H1 (cell line): ENCODE measurements at regions not wholly inside any gene's neighbourhood (a gene's known extent, or its start where the extent isn't known, plus 50 kb on each side); places are given as distances from the start of the nearest gene placed in this dataset.

Experiments
- CTCF ChIA-PET: fragments of 300-600 bp; sonication (Branson Sonifier 250); formaldehyde crosslinking; loops from one replicate; lab custom pipeline; 2021; ENCODE audit not compliant: partially characterized antibody; lab: Charles Lee
- POLR2A ChIA-PET: fragments of 300-600 bp; sonication (Branson Sonifier 250); formaldehyde crosslinking; loops from one replicate; lab custom pipeline; 2021; ENCODE audit warnings: inconsistent platforms; ENCODE audit not compliant: partially characterized antibody; lab: Charles Lee
- DNase-seq, 2 experiments: peaks; one replicate each; pipeline versions ENCODE4 v3.0.0 to v3.0.0-alpha.2; 2010 to 2022; ENCODE audit warnings: low spot score in 2 of 2, low read depth in 1 of 2, mixed read lengths in 1 of 2
- FAIRE-seq: peaks from 2 replicates; lab custom pipeline; 2011; peaks lifted over from hg19 to GRCh38; lab: Jason Lieb, UNC
- H2AFZ ChIP-seq: 2 replicates; pipeline ENCODE4 v1.8.1; 2012; ENCODE audit warnings: low read length, inconsistent platforms
- H2AK5ac ChIP-seq: 2 replicates; pipeline ENCODE4 v1.6.1; 2013; ENCODE audit warnings: low read depth, low read length
- H2BK120ac ChIP-seq: replicated peaks from 2 replicates; pipeline ENCODE3; 2013; ENCODE audit warnings: low read depth, low read length, inconsistent platforms
- H2BK12ac ChIP-seq: 2 replicates; pipeline ENCODE4 v1.6.1; 2013; ENCODE audit warnings: low read depth, low read length
- H2BK15ac ChIP-seq: 2 replicates; pipeline ENCODE4 v1.6.1; 2013; ENCODE audit warnings: low read length
- H2BK20ac ChIP-seq: 2 replicates; pipeline ENCODE4 v1.6.1; 2013; ENCODE audit warnings: low read length
- H2BK5ac ChIP-seq: 2 replicates; pipeline ENCODE4 v1.6.1; 2013; ENCODE audit warnings: low read depth, low read length
- H3K14ac ChIP-seq: 2 replicates; pipeline ENCODE4 v1.6.1; 2013; ENCODE audit warnings: inconsistent platforms; ENCODE audit not compliant: insufficient read length
- H3K18ac ChIP-seq: 2 replicates; pipeline ENCODE4 v1.6.1; 2013; ENCODE audit warnings: low read length; ENCODE audit errors: extremely low read depth
- H3K23ac ChIP-seq: 2 replicates; pipeline ENCODE4 v1.6.1; 2013; ENCODE audit warnings: inconsistent platforms; ENCODE audit not compliant: insufficient read length
- H3K23me2 ChIP-seq: 2 replicates; pipeline ENCODE4 v1.6.1; 2013; ENCODE audit warnings: low read depth, low read length
- H3K27ac ChIP-seq: 2 replicates; pipeline ENCODE4 v1.6.1; 2011; ENCODE audit warnings: low read depth, low read length, inconsistent platforms
- H3K27me3 ChIP-seq, 4 experiments: replicated peaks in 1 of 4; 1 replicate in 1 of 4; 2 replicates in 3 of 4; pipeline versions ENCODE4 v1.6.1 to v1.8.1; 2011 to 2013; ENCODE audit warnings: low read length in 3 of 4, mild to moderate bottlenecking in 3 of 4, inconsistent platforms in 2 of 4, mixed read lengths in 2 of 4, moderate library complexity in 1 of 4; ENCODE audit not compliant: control insufficient read depth in 3 of 4, insufficient read depth in 3 of 4; ENCODE audit errors: extremely low read depth in 1 of 4
- H3K36me3 ChIP-seq, 4 experiments: 2 replicates each; pipeline versions ENCODE4 v1.6.1 to v1.8.1; 2011 to 2013; ENCODE audit warnings: mild to moderate bottlenecking in 4 of 4, low read length in 3 of 4, moderate library complexity in 2 of 4, control low read depth in 1 of 4, inconsistent platforms in 1 of 4; ENCODE audit not compliant: insufficient read depth in 4 of 4, control insufficient read depth in 2 of 4
- H3K4ac ChIP-seq: replicated peaks from 2 replicates; pipeline ENCODE3; 2013; ENCODE audit warnings: low read length, low read depth, mixed read lengths, inconsistent platforms; ENCODE audit not compliant: insufficient read length
- H3K4me1 ChIP-seq, 4 experiments: replicated peaks in 1 of 4; 1 replicate in 1 of 4; 2 replicates in 3 of 4; pipeline versions ENCODE4 v1.6.1 to v1.8.1; 2011 to 2013; ENCODE audit warnings: low read length in 3 of 4, inconsistent platforms in 2 of 4, mixed read lengths in 1 of 4; ENCODE audit not compliant: insufficient read depth in 4 of 4, control insufficient read depth in 3 of 4
- H3K4me2 ChIP-seq, 2 experiments: 2 replicates each; pipeline versions ENCODE4 v1.6.1 to v1.8.1; 2011 to 2013; ENCODE audit warnings: low read depth in 2 of 2, low read length in 2 of 2, control low read depth in 1 of 2, inconsistent platforms in 1 of 2, mild to moderate bottlenecking in 1 of 2; ENCODE audit not compliant: insufficient read depth in 1 of 2
- H3K4me3 ChIP-seq, 4 experiments: fragments of 200-600, 300-600 bp in 1 of 4; sonication (generic), shearing (Covaris generic), sonication (Bioruptor Twin) in 1 of 4; 2 replicates each; pipeline versions ENCODE4 v1.5.1 to v1.8.1; 2011 to 2016; ENCODE audit warnings: low read length in 4 of 4, low read depth in 3 of 4, control low read depth in 2 of 4, inconsistent platforms in 2 of 4, mild to moderate bottlenecking in 2 of 4, mixed read lengths in 1 of 4, moderate library complexity in 1 of 4; ENCODE audit not compliant: insufficient read depth in 2 of 4; ENCODE audit errors: extremely low read depth in 1 of 4
- H3K56ac ChIP-seq: replicated peaks from 2 replicates; pipeline ENCODE3; 2013; ENCODE audit warnings: low read depth, mild to moderate bottlenecking, mixed read lengths, low read length, inconsistent platforms; ENCODE audit not compliant: insufficient read length
- H3K79me1 ChIP-seq: 2 replicates; pipeline ENCODE4 v1.6.1; 2013; ENCODE audit warnings: low read depth, low read length, control low read depth
- H3K79me2 ChIP-seq, 2 experiments: 2 replicates each; pipeline versions ENCODE4 v1.6.1 to v1.8.1; 2012 to 2013; ENCODE audit warnings: low read length in 2 of 2, mild to moderate bottlenecking in 2 of 2, inconsistent platforms in 1 of 2; ENCODE audit not compliant: insufficient read depth in 2 of 2, control insufficient read depth in 1 of 2
- H3K9ac ChIP-seq, 4 experiments: replicated peaks in 1 of 4; 1 replicate in 1 of 4; 2 replicates in 3 of 4; pipeline versions ENCODE4 v1.6.1 to v1.8.1; 2011 to 2013; ENCODE audit warnings: low read depth in 3 of 4, low read length in 3 of 4, control low read depth in 2 of 4, mild to moderate bottlenecking in 2 of 4, moderate library complexity in 2 of 4, inconsistent platforms in 1 of 4; ENCODE audit errors: extremely low read depth in 1 of 4
- H3K9me3 ChIP-seq, 2 experiments: 2 replicates each; pipeline versions ENCODE4 v1.6.1 to v1.8.1; 2012 to 2013; ENCODE audit warnings: mild to moderate bottlenecking in 2 of 2, moderate library complexity in 2 of 2, control low read depth in 1 of 2, inconsistent platforms in 1 of 2, low read depth in 1 of 2, low read length in 1 of 2, mixed read lengths in 1 of 2; ENCODE audit not compliant: insufficient read depth in 2 of 2
- H4K20me1 ChIP-seq, 2 experiments: replicated peaks in 1 of 2; 2 replicates each; pipeline versions ENCODE3 to v1.8.1; 2011 to 2013; ENCODE audit warnings: inconsistent platforms in 2 of 2, low read length in 2 of 2, mild to moderate bottlenecking in 1 of 2; ENCODE audit not compliant: insufficient read depth in 2 of 2, control insufficient read depth in 1 of 2
- H4K5ac ChIP-seq: 2 replicates; pipeline ENCODE4 v1.6.1; 2013; ENCODE audit warnings: low read length, low read depth, mixed read lengths, inconsistent platforms; ENCODE audit not compliant: insufficient read length
- H4K8ac ChIP-seq: 2 replicates; pipeline ENCODE4 v1.8.0; 2013; ENCODE audit warnings: mild to moderate bottlenecking, moderate library complexity, low read length, inconsistent platforms; ENCODE audit not compliant: insufficient read depth; ENCODE audit errors: extremely low read depth
- H4K91ac ChIP-seq: replicated peaks from 2 replicates; pipeline ENCODE3; 2013; ENCODE audit warnings: low read length, mixed read lengths, inconsistent platforms; ENCODE audit not compliant: insufficient read length
- HDAC6 ChIP-seq: IDR thresholded peaks from one replicate; pipeline ENCODE4 v1.7.1; 2012; ENCODE audit warnings: low read depth, mild to moderate bottlenecking, inconsistent platforms, low read length, moderate library complexity
- KDM4A ChIP-seq: IDR thresholded peaks from one replicate; pipeline ENCODE4 v1.7.1; 2012; ENCODE audit warnings: low read depth, mild to moderate bottlenecking, moderate library complexity, low read length, inconsistent platforms; ENCODE audit not compliant: severe bottlenecking
- RNF2 ChIP-seq: fragments of 200-900, 300-1000 bp; sonication (generic); IDR thresholded peaks from 2 replicates; pipeline ENCODE4 v1.7.1; 2016; ENCODE audit warnings: borderline replicate concordance, low read depth, mild to moderate bottlenecking, antibody characterized with exemption, low read length; ENCODE audit not compliant: poor library complexity, severe bottlenecking; ENCODE audit errors: missing control alignments
- SP4 ChIP-seq: IDR thresholded peaks from 2 replicates; pipeline ENCODE4 v1.6.1; 2012; ENCODE audit warnings: low read length, inconsistent platforms
- WGBS, 2 experiments: shearing (Covaris generic) in 1 of 2; methylation state at CpG; one replicate each; pipeline versions ENCODE4 v1.1.6 to v1.1.7; 2013 to 2015; ENCODE audit warnings: low lambda C conversion rate in 2 of 2, mixed read lengths in 2 of 2, inconsistent platforms in 1 of 2, low coverage in 1 of 2, missing lambda C conversion rate in 1 of 2; ENCODE audit not compliant: insufficient replicate concordance in 2 of 2, insufficient coverage in 1 of 2, insufficient read length in 1 of 2; ENCODE audit errors: extremely low coverage in 1 of 2, missing lambda C conversion rate in 1 of 2; 5-methylcytosine and 5-hydroxymethylcytosine counted together
- TF ChIP-seq, protein P1 (sequence below): IDR thresholded peaks from 2 replicates; pipeline ENCODE4 v1.6.1; 2011; ENCODE audit warnings: low read depth, mild to moderate bottlenecking, low read length; ENCODE audit not compliant: insufficient read depth

DNA sequence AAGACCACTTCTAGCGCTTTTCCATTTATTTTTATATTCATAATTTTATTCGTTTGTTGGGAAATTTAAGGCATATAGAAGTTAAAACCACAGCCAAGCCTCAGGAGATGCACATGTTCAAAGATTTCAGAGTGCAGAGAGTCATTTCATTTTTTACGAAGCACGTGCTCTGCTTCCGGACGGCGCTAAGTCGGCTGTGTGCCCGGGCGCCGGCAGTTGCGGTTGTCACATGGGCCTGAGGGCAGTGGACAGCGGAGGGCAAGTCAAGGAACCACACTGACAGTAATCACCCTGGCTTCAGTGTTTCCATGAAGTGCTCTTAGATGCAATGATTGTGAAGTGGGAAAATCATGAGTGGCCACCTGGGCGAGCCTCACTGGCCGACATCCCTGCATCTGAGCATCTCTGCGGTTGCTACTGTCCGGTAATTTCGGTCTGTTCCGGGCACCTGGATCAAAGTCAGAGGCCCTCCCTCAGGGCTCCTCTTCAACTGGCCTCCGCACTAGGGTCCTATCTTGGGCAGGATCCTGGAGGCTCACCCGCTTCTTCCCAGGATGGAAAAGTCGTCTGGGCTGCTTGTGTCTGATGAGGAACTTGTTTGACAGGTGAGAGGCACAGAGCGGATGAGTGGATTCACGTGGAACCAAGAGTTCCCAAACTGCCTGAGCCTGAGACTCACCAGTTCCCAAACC, 90.8 kb downstream of the DACT2 start:
- Histone ChIP-seq H2BK20ac (no peak overlapping the region), H2BK15ac (no peak overlapping the region), H3K36me3 (no peaks in the 10 kb centered on the region), H4K20me1 (no peaks in the 10 kb centered on the region), H3K79me2 (no peaks in the 10 kb centered on the region), H3K18ac (no peak overlapping the region), H3K23ac (no peak overlapping the region), H3K27ac (no peak overlapping the region), H4K5ac (no peak overlapping the region), H4K8ac (peak overlapping the region; percentile 5; the same call in 1 of the 2 replicates), H3K14ac (no peak overlapping the region), H3K79me1 (no peaks in the 10 kb centered on the region), H4K91ac (no peak overlapping the region), H3K4me1 (peaks cover 5 to 25% (median 11%) of the 10 kb centered on the region in 4 experiments), H3K4ac (no peak overlapping the region), H2BK5ac (no peak overlapping the region), H3K56ac (no peak overlapping the region), H2BK12ac (no peak overlapping the region), H2BK120ac (no peak overlapping the region), H3K4me2 (no peak overlapping the region), H3K23me2 (no peaks in the 10 kb centered on the region), H3K9ac (no peak overlapping the region), H2AK5ac (no peak overlapping the region), H3K4me3 (no peak overlapping the region), H3K27me3 (no peaks in the 10 kb centered on the region; a peak in 1 of 7 replicates), H2AFZ (no peak overlapping the region), H3K9me3 (no peaks in the 10 kb centered on the region)
- ChIA-PET POLR2A (no interaction called here), CTCF (interaction anchor here (1.0 kb wide), 1 partner anchor 22 kb away, joined by 3 read pairs; no protein-coding TSS in a partner anchor)
- DNase-seq (no peak), FAIRE-seq (no peak)
- WGBS, 2 experiments, result 92% methylated on average over 20 of the region's 24 CpGs; no CpG with 5 or more reads in 1 of the 2 experiments
- TF ChIP-seq, protein P1, sequence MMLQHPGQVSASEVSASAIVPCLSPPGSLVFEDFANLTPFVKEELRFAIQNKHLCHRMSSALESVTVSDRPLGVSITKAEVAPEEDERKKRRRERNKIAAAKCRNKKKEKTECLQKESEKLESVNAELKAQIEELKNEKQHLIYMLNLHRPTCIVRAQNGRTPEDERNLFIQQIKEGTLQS, result no peak
- TF ChIP-seq HDAC6 (no peak), RNF2 (no peak), SP4 (no peak), KDM4A (no peak)
